Lower leg skin (tissue), 3 donors: ENCODE measurements at regions not wholly inside any gene's neighbourhood (a gene's known extent, or its start where the extent isn't known, plus 50 kb on each side); places are given as distances from the start of the nearest gene placed in this dataset.

Experiments
- CTCF ChIP-seq, 3 donors: fragments of 450-650 bp; IDR thresholded peaks; one replicate each; pipeline ENCODE4 v1.5.1; 2016; ENCODE audit warnings: antibody characterized with exemption in 3 of 3, mild to moderate bottlenecking in 3 of 3, moderate library complexity in 2 of 3
- POLR2A ChIP-seq, 2 donors: fragments of 450-650 bp; IDR thresholded peaks; one replicate each; pipeline ENCODE4 v1.6.1; 2016 to 2017; ENCODE audit warnings: antibody characterized with exemption in 2 of 2, mild to moderate bottlenecking in 1 of 2, moderate library complexity in 1 of 2

- TF ChIP-seq CTCF (IDR thresholded peaks at IDR 0.05) (no peak), POLR2A (IDR thresholded peaks at IDR 0.05) (no peak)
Observed at GRCh38 chr12:124191966-124192365, 102.9 kb upstream of the RFLNA start.
